HEK293 (cell line): ENCODE measurements at regions not wholly inside any gene's neighbourhood (a gene's known extent, or its start where the extent isn't known, plus 50 kb on each side); places are given as distances from the start of the nearest gene placed in this dataset.

Source experiments
- CTCF ChIA-PET: fragments of 350-600 bp; formaldehyde crosslinking; extraction: SDS; loops from one replicate; lab custom pipeline; 2021; ENCODE audit warnings: antibody characterized with exemption; lab: Yijun Ruan, JAX
- POLR2A ChIA-PET: fragments of 300-600 bp; formaldehyde crosslinking; extraction: SDS; loops from one replicate; lab custom pipeline; 2020; ENCODE audit warnings: antibody characterized with exemption, inconsistent platforms; lab: Yijun Ruan, JAX
- H3K27ac ChIP-seq: fragments of 200-500 bp; sonication (Bioruptor generic); 2 replicates; pipeline ENCODE4 v1.5.1; 2014; ENCODE audit warnings: low read depth, low read length, control low read depth, inconsistent platforms; ENCODE audit errors: extremely low read depth
- H3K36me3 ChIP-seq, 2 experiments: fragments of 200-500 bp in 1 of 2; sonication (Bioruptor generic) in 1 of 2; 1 replicate in 1 of 2; 2 replicates in 1 of 2; pipeline ENCODE4 v1.5.1; 2014 to 2017; ENCODE audit warnings: inconsistent platforms in 2 of 2, low read length in 2 of 2; ENCODE audit not compliant: control insufficient read depth in 2 of 2, insufficient read depth in 1 of 2
- H3K4me1 ChIP-seq: fragments of 200-500 bp; sonication (Bioruptor generic); 2 replicates; pipeline ENCODE4 v1.5.1; 2014; ENCODE audit warnings: mild to moderate bottlenecking, low read length, inconsistent platforms; ENCODE audit not compliant: control insufficient read depth, insufficient read depth
- H3K4me3 ChIP-seq: 2 replicates; pipeline ENCODE4 v1.5.1; 2011; ENCODE audit warnings: low read depth, mild to moderate bottlenecking, control low read depth, low read length, moderate library complexity
- H3K9me3 ChIP-seq: fragments of 200-500 bp; sonication (Bioruptor generic); 2 replicates; pipeline ENCODE4 v1.5.1; 2014; ENCODE audit warnings: low read depth, low read length, inconsistent platforms; ENCODE audit not compliant: control insufficient read depth, insufficient read depth
- KLF16 ChIP-seq: fragments of 450-650 bp; formaldehyde crosslinking; IDR thresholded peaks from 2 replicates; pipeline ENCODE4 v1.5.1; 2017; ENCODE audit warnings: missing biosample characterization, missing genetic modification characterization
- PRDM1 ChIP-seq: fragments of 450-650 bp; formaldehyde crosslinking; IDR thresholded peaks from 2 replicates; pipeline ENCODE4; 2016; ENCODE audit warnings: missing biosample characterization, missing genetic modification characterization
- SCRT2 ChIP-seq: fragments of 450-650 bp; formaldehyde crosslinking; IDR thresholded peaks from 2 replicates; pipeline ENCODE4 v1.5.1; 2016; ENCODE audit warnings: missing biosample characterization, missing genetic modification characterization
- ZBTB17 ChIP-seq: fragments of 450-650 bp; formaldehyde crosslinking; IDR thresholded peaks from 2 replicates; pipeline ENCODE4 v1.5.1; 2016; ENCODE audit warnings: missing biosample characterization, missing genetic modification characterization
- ZIC2 ChIP-seq: fragments of 450-650 bp; formaldehyde crosslinking; IDR thresholded peaks from 2 replicates; pipeline ENCODE4 v1.5.1; 2016; ENCODE audit warnings: missing biosample characterization, missing genetic modification characterization
- ZNF16 ChIP-seq: fragments of 450-650 bp; formaldehyde crosslinking; IDR thresholded peaks from 2 replicates; pipeline ENCODE4 v1.5.1; 2016; ENCODE audit warnings: low read depth, missing biosample characterization, missing genetic modification characterization
- ZNF214 ChIP-seq: fragments of 450-650 bp; formaldehyde crosslinking; IDR thresholded peaks from 2 replicates; pipeline ENCODE4 v1.5.1; 2017; ENCODE audit warnings: missing biosample characterization, mild to moderate bottlenecking, missing genetic modification characterization, borderline replicate concordance
- ZNF341 ChIP-seq: fragments of 450-650 bp; formaldehyde crosslinking; IDR thresholded peaks from 2 replicates; pipeline ENCODE4; 2016; ENCODE audit warnings: low read depth, missing biosample characterization, missing genetic modification characterization
- ZNF391 ChIP-seq: fragments of 450-650 bp; formaldehyde crosslinking; IDR thresholded peaks from 2 replicates; pipeline ENCODE4 v1.5.1; 2016; ENCODE audit warnings: low read depth, missing biosample characterization, missing genetic modification characterization, borderline replicate concordance
- ZNF521 ChIP-seq: fragments of 450-650 bp; formaldehyde crosslinking; IDR thresholded peaks from 2 replicates; pipeline ENCODE4 v1.5.1; 2017; ENCODE audit warnings: missing biosample characterization, mild to moderate bottlenecking, missing genetic modification characterization
- ZNF561 ChIP-seq: fragments of 450-650 bp; IDR thresholded peaks from 2 replicates; pipeline ENCODE4 v1.5.1; 2018; ENCODE audit warnings: missing biosample characterization, missing genetic modification characterization, borderline replicate concordance
- ZNF621 ChIP-seq: fragments of 450-650 bp; formaldehyde crosslinking; IDR thresholded peaks from 2 replicates; pipeline ENCODE4 v1.5.1; 2017; ENCODE audit warnings: missing biosample characterization, missing genetic modification characterization
- ZNF701 ChIP-seq: fragments of 450-650 bp; formaldehyde crosslinking; IDR thresholded peaks from 2 replicates; pipeline ENCODE4 v1.5.1; 2016; ENCODE audit warnings: missing biosample characterization, missing genetic modification characterization
- ZNF785 ChIP-seq: fragments of 450-650 bp; formaldehyde crosslinking; IDR thresholded peaks from 2 replicates; pipeline ENCODE4 v1.5.1; 2016; ENCODE audit warnings: missing biosample characterization, missing genetic modification characterization
- ZNF830 ChIP-seq: fragments of 450-650 bp; IDR thresholded peaks from 2 replicates; pipeline ENCODE4 v1.5.0; 2018; ENCODE audit warnings: missing biosample characterization, missing genetic modification characterization, low read depth, mild to moderate bottlenecking, moderate library complexity
- ZNF843 ChIP-seq: fragments of 450-650 bp; formaldehyde crosslinking; IDR thresholded peaks from 2 replicates; pipeline ENCODE4 v1.5.1; 2016; ENCODE audit warnings: missing biosample characterization, missing genetic modification characterization
- TF ChIP-seq, protein P1 (sequence below): fragments of 450-650 bp; formaldehyde crosslinking; IDR thresholded peaks from 2 replicates; pipeline ENCODE4 v1.5.1; 2016; ENCODE audit warnings: missing biosample characterization, missing genetic modification characterization
- TF ChIP-seq, protein P2 (sequence below): fragments of 450-650 bp; formaldehyde crosslinking; IDR thresholded peaks from 2 replicates; pipeline ENCODE4 v1.5.1; 2016; ENCODE audit warnings: missing biosample characterization, missing genetic modification characterization
- TF ChIP-seq, protein P3 (sequence below): fragments of 450-650 bp; formaldehyde crosslinking; IDR thresholded peaks from 2 replicates; pipeline ENCODE4 v1.5.1; 2016; ENCODE audit warnings: missing biosample characterization, missing genetic modification characterization

GRCh38 chr14:101250336-101250947, 310.9 kb upstream of the DIO3 start:
- TF ChIP-seq, protein P1, sequence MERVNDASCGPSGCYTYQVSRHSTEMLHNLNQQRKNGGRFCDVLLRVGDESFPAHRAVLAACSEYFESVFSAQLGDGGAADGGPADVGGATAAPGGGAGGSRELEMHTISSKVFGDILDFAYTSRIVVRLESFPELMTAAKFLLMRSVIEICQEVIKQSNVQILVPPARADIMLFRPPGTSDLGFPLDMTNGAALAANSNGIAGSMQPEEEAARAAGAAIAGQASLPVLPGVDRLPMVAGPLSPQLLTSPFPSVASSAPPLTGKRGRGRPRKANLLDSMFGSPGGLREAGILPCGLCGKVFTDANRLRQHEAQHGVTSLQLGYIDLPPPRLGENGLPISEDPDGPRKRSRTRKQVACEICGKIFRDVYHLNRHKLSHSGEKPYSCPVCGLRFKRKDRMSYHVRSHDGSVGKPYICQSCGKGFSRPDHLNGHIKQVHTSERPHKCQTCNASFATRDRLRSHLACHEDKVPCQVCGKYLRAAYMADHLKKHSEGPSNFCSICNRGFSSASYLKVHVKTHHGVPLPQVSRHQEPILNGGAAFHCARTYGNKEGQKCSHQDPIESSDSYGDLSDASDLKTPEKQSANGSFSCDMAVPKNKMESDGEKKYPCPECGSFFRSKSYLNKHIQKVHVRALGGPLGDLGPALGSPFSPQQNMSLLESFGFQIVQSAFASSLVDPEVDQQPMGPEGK (tag by site-specific recombination), result no peak
- TF ChIP-seq PRDM1 (tag by site-specific recombination) (no peak), KLF16 (no peak), ZIC2 (tag by site-specific recombination) (no peak), ZNF521 (tag by site-specific recombination) (no peak), ZNF785 (tag by site-specific recombination) (no peak), ZNF621 (tag by site-specific recombination) (no peak)
- H3K36me3 ChIP-seq, result no peaks in the 10 kb centered on the region
- no peak overlapping the region for H3K27ac ChIP-seq
- H3K4me1 ChIP-seq, result no peaks in the 10 kb centered on the region
- H3K4me3 ChIP-seq, result no peak overlapping the region
- ChIA-PET CTCF (no interaction called here), POLR2A (no interaction called here)
- no peaks in the 10 kb centered on the region for H3K9me3 ChIP-seq

DNA sequence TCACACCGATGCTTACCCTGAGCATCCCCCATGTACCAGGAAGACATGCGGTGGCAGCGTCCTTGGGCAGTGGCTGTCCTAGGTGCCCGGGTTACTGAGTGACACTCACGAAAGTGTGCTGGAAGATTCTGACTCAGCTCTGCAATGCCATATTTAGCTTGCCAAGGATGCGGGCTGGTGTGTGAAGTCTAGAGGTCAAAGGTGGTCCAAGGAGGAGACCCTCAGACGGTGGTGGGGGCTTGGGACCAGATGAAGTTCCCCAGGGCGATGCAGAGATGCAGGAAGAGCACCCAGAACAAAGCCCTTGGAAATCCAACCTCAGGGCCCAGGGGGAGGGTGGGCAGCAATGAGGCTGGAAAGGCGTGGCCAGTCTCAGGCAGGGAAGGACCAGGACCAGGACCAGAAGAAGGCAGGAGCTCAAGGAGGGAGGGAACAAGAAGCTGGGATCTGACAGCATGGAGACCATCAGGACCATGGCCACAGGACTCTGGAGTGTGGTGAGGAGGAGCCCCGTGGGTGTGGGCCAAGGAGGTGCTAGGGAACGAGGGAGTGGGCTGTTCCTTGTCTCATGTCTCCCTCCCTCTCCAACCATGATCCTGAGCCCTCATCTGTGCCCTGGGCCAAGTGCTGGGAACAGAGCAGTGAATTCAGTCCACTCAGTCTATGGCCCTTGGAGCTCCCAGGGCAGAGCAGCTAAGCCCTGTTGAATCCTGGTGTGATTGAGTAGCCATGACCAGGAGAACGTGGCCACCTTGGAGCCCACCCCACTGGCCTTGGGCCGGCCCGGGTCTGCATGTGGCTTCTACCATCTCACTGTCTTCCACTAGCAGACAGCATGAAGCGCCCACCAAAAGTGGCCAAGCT, 310.1 kb upstream of the DIO3 start:
- ChIA-PET POLR2A (no interaction called here), CTCF (no interaction called here)
- H3K4me1 ChIP-seq, result no peaks in the 10 kb centered on the region
- no peak overlapping the region for H3K4me3 ChIP-seq
- H3K27ac ChIP-seq, result no peak overlapping the region
- TF ChIP-seq ZNF341 (tag by site-specific recombination) (0 out of 2 replicates have a peak, but pooled peaks have one; percentile 25), ZNF521 (tag by site-specific recombination) (no peak)
- no peaks in the 10 kb centered on the region for H3K36me3 ChIP-seq
- no peaks in the 10 kb centered on the region for H3K9me3 ChIP-seq

DNA sequence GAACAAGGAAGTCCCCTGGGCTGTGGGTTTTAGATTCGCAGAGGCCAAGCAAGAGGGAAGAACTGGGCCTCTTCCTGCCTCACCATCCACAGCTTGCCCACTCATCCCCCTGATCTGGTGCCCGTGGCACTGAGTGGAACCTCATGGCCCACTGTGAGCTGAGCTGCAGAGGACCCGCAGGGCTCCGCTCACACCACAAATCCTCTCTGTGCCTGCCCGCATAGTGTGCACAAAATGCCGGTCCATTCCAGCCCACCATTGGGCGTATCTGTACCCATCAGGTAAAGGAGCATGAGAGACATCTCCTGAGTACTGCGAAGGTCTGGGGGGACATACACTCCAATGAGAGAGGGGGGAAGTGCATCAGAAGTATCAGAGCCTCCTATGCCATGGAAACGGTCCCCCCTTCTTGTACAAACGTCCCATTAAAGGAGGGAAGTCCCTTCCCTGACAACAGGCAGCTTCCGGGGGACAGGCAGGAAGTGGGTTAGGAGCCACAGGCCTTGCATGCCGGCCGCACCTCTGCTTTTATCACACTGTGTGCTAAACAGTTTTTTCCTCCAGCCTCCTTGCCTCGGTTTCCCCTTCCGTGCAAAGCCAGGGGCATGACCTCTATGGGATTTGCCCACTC, 309.4 kb upstream of the DIO3 start:
- no peaks in the 10 kb centered on the region for H3K4me1 ChIP-seq
- H3K36me3 ChIP-seq, result no peaks in the 10 kb centered on the region
- no peaks in the 10 kb centered on the region for H3K9me3 ChIP-seq
- H3K4me3 ChIP-seq, result no peak overlapping the region
- ChIA-PET POLR2A (no interaction called here), CTCF (no interaction called here)
- TF ChIP-seq ZNF16 (tag by site-specific recombination) (no peak), ZNF830 (tag by site-specific recombination) (no peak), ZNF391 (no peak), ZNF214 (tag by site-specific recombination) (no peak), ZBTB17 (tag by site-specific recombination) (no peak), ZNF843 (tag by site-specific recombination) (no peak), SCRT2 (no peak), ZNF701 (tag by site-specific recombination) (no peak), ZNF561 (tag by site-specific recombination) (no peak)
- TF ChIP-seq, protein P2, sequence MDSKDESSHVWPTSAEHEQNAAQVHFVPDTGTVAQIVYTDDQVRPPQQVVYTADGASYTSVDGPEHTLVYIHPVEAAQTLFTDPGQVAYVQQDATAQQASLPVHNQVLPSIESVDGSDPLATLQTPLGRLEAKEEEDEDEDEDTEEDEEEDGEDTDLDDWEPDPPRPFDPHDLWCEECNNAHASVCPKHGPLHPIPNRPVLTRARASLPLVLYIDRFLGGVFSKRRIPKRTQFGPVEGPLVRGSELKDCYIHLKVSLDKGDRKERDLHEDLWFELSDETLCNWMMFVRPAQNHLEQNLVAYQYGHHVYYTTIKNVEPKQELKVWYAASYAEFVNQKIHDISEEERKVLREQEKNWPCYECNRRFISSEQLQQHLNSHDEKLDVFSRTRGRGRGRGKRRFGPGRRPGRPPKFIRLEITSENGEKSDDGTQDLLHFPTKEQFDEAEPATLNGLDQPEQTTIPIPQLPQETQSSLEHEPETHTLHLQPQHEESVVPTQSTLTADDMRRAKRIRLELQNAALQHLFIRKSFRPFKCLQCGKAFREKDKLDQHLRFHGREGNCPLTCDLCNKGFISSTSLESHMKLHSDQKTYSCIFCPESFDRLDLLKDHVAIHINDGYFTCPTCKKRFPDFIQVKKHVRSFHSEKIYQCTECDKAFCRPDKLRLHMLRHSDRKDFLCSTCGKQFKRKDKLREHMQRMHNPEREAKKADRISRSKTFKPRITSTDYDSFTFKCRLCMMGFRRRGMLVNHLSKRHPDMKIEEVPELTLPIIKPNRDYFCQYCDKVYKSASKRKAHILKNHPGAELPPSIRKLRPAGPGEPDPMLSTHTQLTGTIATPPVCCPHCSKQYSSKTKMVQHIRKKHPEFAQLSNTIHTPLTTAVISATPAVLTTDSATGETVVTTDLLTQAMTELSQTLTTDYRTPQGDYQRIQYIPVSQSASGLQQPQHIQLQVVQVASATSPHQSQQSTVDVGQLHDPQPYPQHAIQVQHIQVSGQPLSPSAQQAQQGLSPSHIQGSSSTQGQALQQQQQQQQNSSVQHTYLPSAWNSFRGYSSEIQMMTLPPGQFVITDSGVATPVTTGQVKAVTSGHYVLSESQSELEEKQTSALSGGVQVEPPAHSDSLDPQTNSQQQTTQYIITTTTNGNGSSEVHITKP (tag by site-specific recombination), result no peak
- TF ChIP-seq, protein P3, sequence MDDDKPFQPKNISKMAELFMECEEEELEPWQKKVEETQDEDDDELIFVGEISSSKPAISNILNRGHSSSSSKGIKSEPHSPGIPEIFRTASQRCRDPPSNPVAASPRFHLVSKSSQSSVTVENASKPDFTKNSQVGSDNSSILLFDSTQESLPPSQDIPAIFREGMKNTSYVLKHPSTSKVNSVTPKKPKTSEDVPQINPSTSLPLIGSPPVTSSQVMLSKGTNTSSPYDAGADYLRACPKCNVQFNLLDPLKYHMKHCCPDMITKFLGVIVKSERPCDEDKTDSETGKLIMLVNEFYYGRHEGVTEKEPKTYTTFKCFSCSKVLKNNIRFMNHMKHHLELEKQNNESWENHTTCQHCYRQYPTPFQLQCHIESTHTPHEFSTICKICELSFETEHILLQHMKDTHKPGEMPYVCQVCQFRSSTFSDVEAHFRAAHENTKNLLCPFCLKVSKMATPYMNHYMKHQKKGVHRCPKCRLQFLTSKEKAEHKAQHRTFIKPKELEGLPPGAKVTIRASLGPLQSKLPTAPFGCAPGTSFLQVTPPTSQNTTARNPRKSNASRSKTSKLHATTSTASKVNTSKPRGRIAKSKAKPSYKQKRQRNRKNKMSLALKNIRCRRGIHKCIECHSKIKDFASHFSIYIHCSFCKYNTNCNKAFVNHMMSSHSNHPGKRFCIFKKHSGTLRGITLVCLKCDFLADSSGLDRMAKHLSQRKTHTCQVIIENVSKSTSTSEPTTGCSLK (tag by site-specific recombination), result no peak
- no peak overlapping the region for H3K27ac ChIP-seq
